H1 (cell line): ENCODE measurements at regions not wholly inside any gene's neighbourhood (a gene's known extent, or its start where the extent isn't known, plus 50 kb on each side); places are given as distances from the start of the nearest gene placed in this dataset.

Experiments used
- CTCF ChIA-PET: fragments of 300-600 bp; sonication (Branson Sonifier 250); formaldehyde crosslinking; loops from one replicate; lab custom pipeline; 2021; ENCODE audit not compliant: partially characterized antibody; lab: Charles Lee
- POLR2A ChIA-PET: fragments of 300-600 bp; sonication (Branson Sonifier 250); formaldehyde crosslinking; loops from one replicate; lab custom pipeline; 2021; ENCODE audit warnings: inconsistent platforms; ENCODE audit not compliant: partially characterized antibody; lab: Charles Lee
- DNase-seq, 2 experiments: peaks; one replicate each; pipeline versions ENCODE4 v3.0.0 to v3.0.0-alpha.2; 2010 to 2022; ENCODE audit warnings: low spot score in 2 of 2, low read depth in 1 of 2, mixed read lengths in 1 of 2
- FAIRE-seq: peaks from 2 replicates; lab custom pipeline; 2011; peaks lifted over from hg19 to GRCh38; lab: Jason Lieb, UNC
- H2AFZ ChIP-seq: 2 replicates; pipeline ENCODE4 v1.8.1; 2012; ENCODE audit warnings: low read length, inconsistent platforms
- H2AK5ac ChIP-seq: 2 replicates; pipeline ENCODE4 v1.6.1; 2013; ENCODE audit warnings: low read depth, low read length
- H2BK120ac ChIP-seq: replicated peaks from 2 replicates; pipeline ENCODE3; 2013; ENCODE audit warnings: low read depth, low read length, inconsistent platforms
- H2BK12ac ChIP-seq: 2 replicates; pipeline ENCODE4 v1.6.1; 2013; ENCODE audit warnings: low read depth, low read length
- H2BK15ac ChIP-seq: 2 replicates; pipeline ENCODE4 v1.6.1; 2013; ENCODE audit warnings: low read length
- H2BK20ac ChIP-seq: 2 replicates; pipeline ENCODE4 v1.6.1; 2013; ENCODE audit warnings: low read length
- H2BK5ac ChIP-seq: 2 replicates; pipeline ENCODE4 v1.6.1; 2013; ENCODE audit warnings: low read depth, low read length
- H3K14ac ChIP-seq: 2 replicates; pipeline ENCODE4 v1.6.1; 2013; ENCODE audit warnings: inconsistent platforms; ENCODE audit not compliant: insufficient read length
- H3K18ac ChIP-seq: 2 replicates; pipeline ENCODE4 v1.6.1; 2013; ENCODE audit warnings: low read length; ENCODE audit errors: extremely low read depth
- H3K23ac ChIP-seq: 2 replicates; pipeline ENCODE4 v1.6.1; 2013; ENCODE audit warnings: inconsistent platforms; ENCODE audit not compliant: insufficient read length
- H3K23me2 ChIP-seq: 2 replicates; pipeline ENCODE4 v1.6.1; 2013; ENCODE audit warnings: low read depth, low read length
- H3K27ac ChIP-seq: 2 replicates; pipeline ENCODE4 v1.6.1; 2011; ENCODE audit warnings: low read depth, low read length, inconsistent platforms
- H3K27me3 ChIP-seq, 4 experiments: replicated peaks in 1 of 4; 1 replicate in 1 of 4; 2 replicates in 3 of 4; pipeline versions ENCODE4 v1.6.1 to v1.8.1; 2011 to 2013; ENCODE audit warnings: low read length in 3 of 4, mild to moderate bottlenecking in 3 of 4, inconsistent platforms in 2 of 4, mixed read lengths in 2 of 4, moderate library complexity in 1 of 4; ENCODE audit not compliant: control insufficient read depth in 3 of 4, insufficient read depth in 3 of 4; ENCODE audit errors: extremely low read depth in 1 of 4
- H3K36me3 ChIP-seq, 4 experiments: 2 replicates each; pipeline versions ENCODE4 v1.6.1 to v1.8.1; 2011 to 2013; ENCODE audit warnings: mild to moderate bottlenecking in 4 of 4, low read length in 3 of 4, moderate library complexity in 2 of 4, control low read depth in 1 of 4, inconsistent platforms in 1 of 4; ENCODE audit not compliant: insufficient read depth in 4 of 4, control insufficient read depth in 2 of 4
- H3K4ac ChIP-seq: replicated peaks from 2 replicates; pipeline ENCODE3; 2013; ENCODE audit warnings: low read length, low read depth, mixed read lengths, inconsistent platforms; ENCODE audit not compliant: insufficient read length
- H3K4me1 ChIP-seq, 4 experiments: replicated peaks in 1 of 4; 1 replicate in 1 of 4; 2 replicates in 3 of 4; pipeline versions ENCODE4 v1.6.1 to v1.8.1; 2011 to 2013; ENCODE audit warnings: low read length in 3 of 4, inconsistent platforms in 2 of 4, mixed read lengths in 1 of 4; ENCODE audit not compliant: insufficient read depth in 4 of 4, control insufficient read depth in 3 of 4
- H3K4me2 ChIP-seq, 2 experiments: 2 replicates each; pipeline versions ENCODE4 v1.6.1 to v1.8.1; 2011 to 2013; ENCODE audit warnings: low read depth in 2 of 2, low read length in 2 of 2, control low read depth in 1 of 2, inconsistent platforms in 1 of 2, mild to moderate bottlenecking in 1 of 2; ENCODE audit not compliant: insufficient read depth in 1 of 2
- H3K4me3 ChIP-seq, 4 experiments: fragments of 200-600, 300-600 bp in 1 of 4; sonication (generic), shearing (Covaris generic), sonication (Bioruptor Twin) in 1 of 4; 2 replicates each; pipeline versions ENCODE4 v1.5.1 to v1.8.1; 2011 to 2016; ENCODE audit warnings: low read length in 4 of 4, low read depth in 3 of 4, control low read depth in 2 of 4, inconsistent platforms in 2 of 4, mild to moderate bottlenecking in 2 of 4, mixed read lengths in 1 of 4, moderate library complexity in 1 of 4; ENCODE audit not compliant: insufficient read depth in 2 of 4; ENCODE audit errors: extremely low read depth in 1 of 4
- H3K56ac ChIP-seq: replicated peaks from 2 replicates; pipeline ENCODE3; 2013; ENCODE audit warnings: low read depth, mild to moderate bottlenecking, mixed read lengths, low read length, inconsistent platforms; ENCODE audit not compliant: insufficient read length
- H3K79me1 ChIP-seq: 2 replicates; pipeline ENCODE4 v1.6.1; 2013; ENCODE audit warnings: low read depth, low read length, control low read depth
- H3K79me2 ChIP-seq, 2 experiments: 2 replicates each; pipeline versions ENCODE4 v1.6.1 to v1.8.1; 2012 to 2013; ENCODE audit warnings: low read length in 2 of 2, mild to moderate bottlenecking in 2 of 2, inconsistent platforms in 1 of 2; ENCODE audit not compliant: insufficient read depth in 2 of 2, control insufficient read depth in 1 of 2
- H3K9ac ChIP-seq, 4 experiments: replicated peaks in 1 of 4; 1 replicate in 1 of 4; 2 replicates in 3 of 4; pipeline versions ENCODE4 v1.6.1 to v1.8.1; 2011 to 2013; ENCODE audit warnings: low read depth in 3 of 4, low read length in 3 of 4, control low read depth in 2 of 4, mild to moderate bottlenecking in 2 of 4, moderate library complexity in 2 of 4, inconsistent platforms in 1 of 4; ENCODE audit errors: extremely low read depth in 1 of 4
- H3K9me3 ChIP-seq, 2 experiments: 2 replicates each; pipeline versions ENCODE4 v1.6.1 to v1.8.1; 2012 to 2013; ENCODE audit warnings: mild to moderate bottlenecking in 2 of 2, moderate library complexity in 2 of 2, control low read depth in 1 of 2, inconsistent platforms in 1 of 2, low read depth in 1 of 2, low read length in 1 of 2, mixed read lengths in 1 of 2; ENCODE audit not compliant: insufficient read depth in 2 of 2
- H4K20me1 ChIP-seq, 2 experiments: replicated peaks in 1 of 2; 2 replicates each; pipeline versions ENCODE3 to v1.8.1; 2011 to 2013; ENCODE audit warnings: inconsistent platforms in 2 of 2, low read length in 2 of 2, mild to moderate bottlenecking in 1 of 2; ENCODE audit not compliant: insufficient read depth in 2 of 2, control insufficient read depth in 1 of 2
- H4K5ac ChIP-seq: 2 replicates; pipeline ENCODE4 v1.6.1; 2013; ENCODE audit warnings: low read length, low read depth, mixed read lengths, inconsistent platforms; ENCODE audit not compliant: insufficient read length
- H4K8ac ChIP-seq: 2 replicates; pipeline ENCODE4 v1.8.0; 2013; ENCODE audit warnings: mild to moderate bottlenecking, moderate library complexity, low read length, inconsistent platforms; ENCODE audit not compliant: insufficient read depth; ENCODE audit errors: extremely low read depth
- H4K91ac ChIP-seq: replicated peaks from 2 replicates; pipeline ENCODE3; 2013; ENCODE audit warnings: low read length, mixed read lengths, inconsistent platforms; ENCODE audit not compliant: insufficient read length
- BCL11A ChIP-seq, 2 experiments: IDR thresholded peaks; one replicate each; pipeline ENCODE4 v1.6.1; 2011; ENCODE audit warnings: low read depth in 2 of 2, low read length in 2 of 2, mild to moderate bottlenecking in 2 of 2
- CBX8 ChIP-seq: fragments of 300-800, 300-1000 bp; sonication (generic); IDR thresholded peaks from 2 replicates; pipeline ENCODE4 v1.7.1; 2016; ENCODE audit warnings: low read depth, low read length, borderline replicate concordance
- CREB1 ChIP-seq: IDR thresholded peaks from 2 replicates; pipeline ENCODE4 v1.6.1; 2012; ENCODE audit warnings: inconsistent platforms
- CTBP2 ChIP-seq: IDR thresholded peaks from 2 replicates; pipeline ENCODE4 v1.7.0; 2011; ENCODE audit warnings: borderline replicate concordance, mild to moderate bottlenecking, moderate library complexity, mixed read lengths, low read length; ENCODE audit not compliant: insufficient read depth, insufficient read length
- CTCF ChIP-seq, 3 experiments: IDR thresholded peaks; 1 replicate in 2 of 3; 2 replicates in 1 of 3; pipeline versions ENCODE4 v1.5.1 to v1.6.1; 2011; ENCODE audit warnings: low read length in 3 of 3, mild to moderate bottlenecking in 3 of 3, inconsistent platforms in 2 of 3, low read depth in 1 of 3, moderate library complexity in 1 of 3; ENCODE audit not compliant: insufficient read depth in 1 of 3; ENCODE audit errors: control extremely low read depth in 1 of 3
- GTF2F1 ChIP-seq: IDR thresholded peaks from 2 replicates; pipeline ENCODE4 v1.6.1; 2012; ENCODE audit warnings: low read depth, low read length, improper control_type of control experiment, borderline replicate concordance
- HDAC2 ChIP-seq, 2 experiments: fragments of 300-600 bp in 1 of 2; sonication (generic) in 1 of 2; IDR thresholded peaks; 2 replicates each; pipeline ENCODE4 v1.6.1; 2011 to 2012; ENCODE audit warnings: low read depth in 2 of 2, low read length in 2 of 2, mild to moderate bottlenecking in 2 of 2, moderate library complexity in 2 of 2, borderline replicate concordance in 1 of 2, inconsistent platforms in 1 of 2
- MAX ChIP-seq: IDR thresholded peaks from 2 replicates; pipeline ENCODE4 v1.6.1; 2012; ENCODE audit warnings: inconsistent platforms
- SIN3A ChIP-seq, 2 experiments: IDR thresholded peaks in 1 of 2; conservative IDR thresholded peaks in 1 of 2; 2 replicates each; pipeline ENCODE4 v1.6.1; 2011 to 2012; ENCODE audit warnings: low read length in 2 of 2, improper control_type of control experiment in 1 of 2, low read depth in 1 of 2, mild to moderate bottlenecking in 1 of 2
- SUZ12 ChIP-seq: fragments of 200-600 bp; sonication (generic); IDR thresholded peaks from 2 replicates; pipeline ENCODE4 v1.6.1; 2012; ENCODE audit warnings: mild to moderate bottlenecking, inconsistent platforms, low read length, moderate library complexity, mixed read lengths
- TAF7 ChIP-seq: optimal IDR thresholded peaks from 2 replicates; pipeline ENCODE3; 2011; ENCODE audit warnings: low read depth, mild to moderate bottlenecking, inconsistent platforms, low read length, moderate library complexity, borderline replicate concordance
- WGBS, 2 experiments: shearing (Covaris generic) in 1 of 2; methylation state at CpG; one replicate each; pipeline versions ENCODE4 v1.1.6 to v1.1.7; 2013 to 2015; ENCODE audit warnings: low lambda C conversion rate in 2 of 2, mixed read lengths in 2 of 2, inconsistent platforms in 1 of 2, low coverage in 1 of 2, missing lambda C conversion rate in 1 of 2; ENCODE audit not compliant: insufficient replicate concordance in 2 of 2, insufficient coverage in 1 of 2, insufficient read length in 1 of 2; ENCODE audit errors: extremely low coverage in 1 of 2, missing lambda C conversion rate in 1 of 2; 5-methylcytosine and 5-hydroxymethylcytosine counted together

DNA sequence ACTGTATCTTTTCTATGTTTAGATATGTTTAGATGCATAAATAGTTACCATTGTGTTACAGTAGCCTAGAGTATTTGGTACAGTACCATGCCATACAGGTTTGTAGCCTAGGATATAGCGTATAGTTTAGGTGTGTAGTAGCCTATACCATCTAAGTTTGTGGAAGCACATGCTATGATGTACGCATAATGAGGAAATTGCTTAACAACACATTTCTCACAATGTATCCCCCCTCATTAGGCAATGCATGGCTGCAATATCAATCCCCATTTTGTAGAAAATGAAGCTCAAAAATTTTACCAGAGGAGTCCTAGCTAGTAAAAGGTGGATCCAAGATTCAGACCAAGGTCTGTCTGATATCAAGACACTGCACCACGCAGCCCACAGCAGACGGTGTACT lies 376.4 kb upstream of the NFE2L3 start:
- H4K91ac ChIP-seq: no peak overlapping the region
- no peaks in the 10 kb centered on the region for H3K27me3 ChIP-seq
- 89% methylated on average over 4 of the region's 4 CpGs; no CpG with 5 or more reads in 1 of the 2 experiments for WGBS, 2 experiments
- no peak overlapping the region for H4K5ac ChIP-seq
- H4K8ac ChIP-seq: no peak overlapping the region
- ChIA-PET POLR2A (interaction anchor here (0.8 kb wide), 1 partner anchor 9 kb away, joined by 3 read pairs; no protein-coding TSS in a partner anchor), CTCF (interaction anchor here (1.1 kb wide), 2 partner anchors 71 to 516 kb away, joined by 3 read pairs; no protein-coding TSS in a partner anchor)
- no peak overlapping the region for H3K4me2 ChIP-seq
- no peak overlapping the region for H3K9ac ChIP-seq
- no peak overlapping the region for H2AFZ ChIP-seq
- H2BK5ac ChIP-seq: no peak overlapping the region
- no peaks in the 10 kb centered on the region for H3K79me1 ChIP-seq
- no peak overlapping the region for H3K56ac ChIP-seq
- H2AK5ac ChIP-seq: no peak overlapping the region
- H3K14ac ChIP-seq: no peak overlapping the region
- no peak overlapping the region for H2BK120ac ChIP-seq
- no peaks in the 10 kb centered on the region for H4K20me1 ChIP-seq
- no peak for FAIRE-seq
- no peak overlapping the region for H3K27ac ChIP-seq
- no peak overlapping the region for H2BK15ac ChIP-seq
- no peaks in the 10 kb centered on the region for H3K36me3 ChIP-seq
- no peak overlapping the region for H3K18ac ChIP-seq
- H3K23me2 ChIP-seq: no peaks in the 10 kb centered on the region
- no peak overlapping the region for H2BK12ac ChIP-seq
- H3K23ac ChIP-seq: no peak overlapping the region
- no peak for DNase-seq
- no peaks in the 10 kb centered on the region for H3K4me1 ChIP-seq
- no peak overlapping the region for H3K4me3 ChIP-seq
- H3K9me3 ChIP-seq: no peaks in the 10 kb centered on the region
- no peaks in the 10 kb centered on the region for H3K79me2 ChIP-seq
- no peak overlapping the region for H2BK20ac ChIP-seq
- no peak overlapping the region for H3K4ac ChIP-seq
- no peak for TF ChIP-seq CTCF (IDR thresholded peaks at IDR 0.05; ENCODE audit: control extremely low read depth in 1 of 3, insufficient read depth in 1 of 3, low read depth in 1 of 3, low read length in 3 of 3)
- TF ChIP-seq HDAC2 (IDR thresholded peaks at IDR 0.05; ENCODE audit: borderline replicate concordance in 1 of 2, low read depth in 2 of 2, low read length in 2 of 2): no peak
- no peak for TF ChIP-seq TAF7
- no peak for TF ChIP-seq CTBP2
- no peak for TF ChIP-seq GTF2F1
- no peak for TF ChIP-seq SUZ12
- TF ChIP-seq SIN3A (conservative IDR thresholded peaks at IDR 0.05 in 1 of 2, IDR thresholded peaks at IDR 0.05 in 1 of 2; ENCODE audit: low read depth in 1 of 2, low read length in 2 of 2): no peak
- TF ChIP-seq CBX8: no peak
- no peak for TF ChIP-seq BCL11A (IDR thresholded peaks at IDR 0.05; ENCODE audit: low read depth in 2 of 2, low read length in 2 of 2)
- TF ChIP-seq CREB1: no peak
- TF ChIP-seq MAX: no peak
